Chondrocyte (in vitro differentiated cells): ENCODE measurements at regions not wholly inside any gene's neighbourhood (a gene's known extent, or its start where the extent isn't known, plus 50 kb on each side); places are given as distances from the start of the nearest gene placed in this dataset.
"Not testable (repeated sequence)": the region's sequence is repeated elsewhere in the genome, so short reads cannot be mapped to it uniquely, and the experiment has no call there.

Experiments
- DNase-seq: peaks from one replicate; pipeline ENCODE4 v3.0.0; 2021; ENCODE audit warnings: mixed read lengths, low spot score
- H3K27ac Mint-ChIP-seq: one replicate; pipeline ENCODE4 v1.8.0; 2021; ENCODE audit warnings: mild to moderate bottlenecking, moderate library complexity, mixed read lengths; ENCODE audit not compliant: unreplicated experiment
- H3K27me3 Mint-ChIP-seq: 2 replicates; pipeline ENCODE4 v1.8.0; 2021; ENCODE audit warnings: low read depth, mixed read lengths
- H3K36me3 Mint-ChIP-seq: 2 replicates; pipeline ENCODE4 v1.8.0; 2021; ENCODE audit warnings: low read depth, mixed read lengths
- H3K4me1 Mint-ChIP-seq: 2 replicates; pipeline ENCODE4 v1.8.0; 2021; ENCODE audit warnings: low read depth, mild to moderate bottlenecking, mixed read lengths
- H3K4me3 Mint-ChIP-seq: one replicate; pipeline ENCODE4 v1.8.0; 2021; ENCODE audit warnings: mild to moderate bottlenecking, moderate library complexity, mixed read lengths; ENCODE audit not compliant: unreplicated experiment
- H3K9me3 Mint-ChIP-seq: 2 replicates; pipeline ENCODE4 v1.8.0; 2021; ENCODE audit warnings: low read depth, mixed read lengths
- TF ChIP-seq, protein P1 (sequence below): fragments of 200-600 bp; sonication (generic); IDR thresholded peaks from 2 replicates; pipeline ENCODE4 v1.5.0; 2021; ENCODE audit warnings: antibody characterized with exemption, mild to moderate bottlenecking, moderate library complexity

DNA sequence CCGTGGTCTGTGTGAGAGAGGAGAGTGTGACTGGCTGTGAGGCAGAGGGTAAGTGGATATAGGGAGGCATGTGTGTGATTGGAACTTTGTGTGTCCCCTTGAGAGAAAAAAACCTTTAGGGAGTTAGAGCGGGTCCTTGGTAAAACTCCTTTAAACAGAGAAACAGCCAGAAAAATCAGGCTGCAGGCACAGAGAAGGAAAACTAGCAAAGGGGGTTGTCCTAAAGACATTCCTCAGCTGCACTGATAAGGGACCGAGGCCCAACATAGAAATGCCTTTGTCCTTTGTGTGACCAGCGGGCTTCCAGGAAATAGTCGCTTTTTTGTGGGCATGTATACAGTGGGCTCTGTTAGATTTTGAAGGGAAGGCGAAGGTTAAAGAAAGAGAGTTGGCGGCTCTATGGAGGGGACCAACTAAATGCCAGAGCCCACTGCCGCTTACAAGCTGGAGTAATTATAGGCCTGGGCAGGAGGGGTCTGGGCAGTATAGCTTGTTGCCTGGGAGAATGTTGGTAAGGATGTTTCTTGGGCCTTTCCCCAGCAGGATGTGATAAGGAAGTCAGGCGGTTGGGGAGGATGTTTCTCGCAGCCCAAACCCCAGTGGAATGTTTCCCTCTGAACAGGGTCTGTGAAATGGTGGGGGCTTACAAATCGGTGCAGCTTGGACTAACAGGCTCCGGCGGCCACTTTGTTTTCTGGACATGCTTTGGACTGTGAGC, 313.7 kb upstream of the ZNF337 start:
- not testable (repeated sequence) for H3K36me3 Mint-ChIP-seq, H3K4me1 Mint-ChIP-seq, H3K27me3 Mint-ChIP-seq, H3K9me3 Mint-ChIP-seq, DNase-seq
- Mint-ChIP-seq H3K4me3 (peak overlapping the region; percentile 85), H3K27ac (peak overlapping the region; percentile 97)

DNA sequence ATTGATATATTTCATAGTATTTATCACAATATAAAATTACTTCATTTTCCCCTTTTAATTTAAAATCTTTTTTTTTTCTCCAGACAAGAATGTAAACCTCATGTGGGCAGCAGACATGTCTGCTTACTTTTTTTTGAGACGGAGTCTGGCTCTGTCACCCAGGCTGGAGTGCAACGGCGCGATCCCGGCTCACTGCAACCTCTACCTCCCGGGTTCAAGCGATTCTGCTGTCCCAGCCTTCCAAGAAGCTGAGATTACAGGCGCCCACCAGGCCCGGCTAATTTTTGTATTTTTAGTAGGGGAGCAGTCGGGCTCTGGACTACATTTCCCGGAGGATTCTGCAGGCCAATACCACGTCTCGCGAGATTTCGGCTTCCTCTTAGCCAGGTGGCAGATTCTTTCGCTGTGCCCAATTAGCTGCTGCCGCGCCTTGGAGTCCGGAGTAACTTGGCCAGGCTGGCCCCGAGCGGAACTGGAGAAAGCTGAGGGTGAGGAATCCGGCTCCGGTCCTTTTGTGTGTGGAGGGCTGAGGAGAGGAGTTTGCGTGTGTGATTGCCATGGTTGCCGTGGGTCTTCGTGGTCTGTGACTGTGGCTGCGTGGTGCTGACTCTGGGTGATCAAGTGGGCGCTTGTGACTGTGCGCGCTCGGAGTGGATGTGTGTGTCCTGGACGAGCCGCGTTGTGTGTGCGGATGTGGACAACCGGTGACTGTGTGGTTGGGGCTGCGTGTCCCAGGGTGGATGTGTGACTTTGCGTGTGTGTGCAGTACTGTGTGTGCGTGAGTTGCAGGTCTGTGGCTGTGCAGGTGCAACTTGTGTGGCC, 313.0 kb upstream of the ZNF337 start:
- peak overlapping the region; percentile 85 for H3K4me3 Mint-ChIP-seq
- not testable (repeated sequence) for H3K4me1 Mint-ChIP-seq, H3K27me3 Mint-ChIP-seq, H3K9me3 Mint-ChIP-seq, H3K36me3 Mint-ChIP-seq
- DNase-seq: peak; percentile 86
- peak overlapping the region; percentile 97 for H3K27ac Mint-ChIP-seq

DNA sequence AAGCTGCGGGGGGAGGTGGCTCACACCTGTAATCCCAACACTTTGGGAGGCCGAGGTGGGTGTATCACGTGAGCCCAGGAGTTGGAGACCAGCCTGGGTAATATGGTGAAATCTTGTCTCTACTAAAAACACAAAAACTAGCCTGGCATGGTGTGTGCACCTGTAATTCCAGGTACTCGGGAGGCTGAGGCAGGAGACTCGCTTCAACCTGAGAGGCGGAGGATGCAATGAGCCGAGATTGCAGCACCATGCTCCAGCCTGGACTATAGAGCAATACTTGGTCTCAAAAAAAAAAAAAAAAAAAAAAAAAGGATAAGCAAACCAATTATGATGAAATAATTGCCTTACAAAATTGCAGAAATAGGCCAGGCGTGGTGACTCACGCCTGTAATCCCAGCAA, 311.4 kb upstream of the ZNF337 start:
- not testable (repeated sequence) for H3K9me3 Mint-ChIP-seq, H3K27ac Mint-ChIP-seq, H3K27me3 Mint-ChIP-seq, H3K4me1 Mint-ChIP-seq, H3K4me3 Mint-ChIP-seq, H3K36me3 Mint-ChIP-seq, DNase-seq

DNA sequence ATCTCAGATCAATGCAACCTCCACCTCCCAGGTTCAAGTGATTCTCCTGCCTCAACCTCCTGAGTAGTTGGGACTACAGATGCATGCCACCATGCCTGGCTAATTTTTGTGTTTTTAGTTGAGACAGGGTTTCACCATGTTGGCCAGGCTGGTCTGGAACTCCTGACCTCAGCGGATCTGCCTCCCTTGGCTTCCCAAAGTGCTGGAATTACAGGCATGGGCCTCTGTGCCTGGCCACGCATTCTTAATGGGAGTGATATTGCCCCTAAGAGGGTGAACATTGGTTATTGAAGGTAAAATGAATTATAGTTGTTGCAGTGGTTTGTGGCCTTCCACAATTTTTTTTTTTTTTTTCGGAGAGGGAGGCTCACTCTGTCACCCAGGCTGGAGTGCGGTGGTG, 309.5 kb upstream of the ZNF337 start:
- not testable (repeated sequence) for DNase-seq, H3K4me3 Mint-ChIP-seq, H3K4me1 Mint-ChIP-seq, H3K9me3 Mint-ChIP-seq, H3K27me3 Mint-ChIP-seq, H3K27ac Mint-ChIP-seq, H3K36me3 Mint-ChIP-seq

DNA sequence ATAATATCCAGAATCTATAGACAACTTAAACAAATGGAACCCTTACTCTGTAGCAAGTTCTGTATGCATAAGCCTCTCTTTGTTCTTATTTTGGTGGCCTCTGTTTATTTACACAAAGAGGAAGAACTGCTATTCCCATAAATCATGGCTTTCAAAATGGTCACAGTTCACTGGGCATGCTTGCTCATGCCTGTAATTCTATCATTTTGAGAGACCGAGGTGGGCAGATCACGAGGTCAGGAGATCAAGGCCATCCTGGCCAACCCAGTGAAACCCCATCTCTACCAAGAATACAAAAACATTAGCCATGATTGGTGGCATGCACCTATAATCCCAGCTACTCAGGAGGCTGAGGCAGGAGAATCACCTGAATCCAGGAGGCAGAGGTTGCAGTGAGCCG, 307.3 kb upstream of the ZNF337 start:
- not testable (repeated sequence) for H3K27me3 Mint-ChIP-seq, DNase-seq, H3K9me3 Mint-ChIP-seq, H3K4me3 Mint-ChIP-seq, H3K27ac Mint-ChIP-seq, H3K36me3 Mint-ChIP-seq, H3K4me1 Mint-ChIP-seq

DNA sequence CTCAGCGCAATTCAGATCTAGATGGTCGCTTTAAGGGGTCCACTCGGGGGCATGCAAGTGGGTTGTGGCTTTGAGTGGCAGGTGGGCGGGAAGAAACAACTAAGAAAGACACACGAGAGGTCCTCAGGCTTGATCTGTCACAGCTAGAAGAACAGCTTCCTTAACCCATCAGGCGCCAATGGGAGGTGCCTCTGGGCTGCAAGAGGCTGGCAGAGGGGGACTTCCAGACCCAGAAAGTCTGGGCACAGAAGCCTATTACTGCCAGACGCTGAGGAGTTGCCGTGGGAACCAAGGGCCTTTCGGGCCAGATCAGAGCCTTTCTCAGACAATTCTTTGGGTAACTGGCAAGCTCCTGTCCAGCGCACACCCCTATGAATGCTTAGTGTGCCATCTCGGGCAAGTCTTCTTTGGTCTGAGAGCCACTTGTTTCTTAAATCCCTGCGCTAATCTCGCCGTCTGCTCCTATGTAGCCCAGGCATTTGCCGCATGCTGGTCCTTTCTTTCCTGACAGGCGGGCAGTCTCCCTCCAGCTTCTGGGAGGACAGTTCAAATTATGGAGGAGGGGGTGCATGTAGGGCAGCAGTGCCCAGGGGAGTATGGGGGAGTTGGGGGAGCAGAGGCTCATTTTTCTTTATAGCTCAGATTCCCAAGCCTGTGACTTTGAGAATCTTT, 300.9 kb upstream of the ZNF337 start:
- DNase-seq, H3K4me3 Mint-ChIP-seq, H3K36me3 Mint-ChIP-seq, H3K4me1 Mint-ChIP-seq, H3K27ac Mint-ChIP-seq, H3K9me3 Mint-ChIP-seq: not testable (repeated sequence)
- peaks cover 19% of the 10 kb centered on the region for H3K27me3 Mint-ChIP-seq

DNA sequence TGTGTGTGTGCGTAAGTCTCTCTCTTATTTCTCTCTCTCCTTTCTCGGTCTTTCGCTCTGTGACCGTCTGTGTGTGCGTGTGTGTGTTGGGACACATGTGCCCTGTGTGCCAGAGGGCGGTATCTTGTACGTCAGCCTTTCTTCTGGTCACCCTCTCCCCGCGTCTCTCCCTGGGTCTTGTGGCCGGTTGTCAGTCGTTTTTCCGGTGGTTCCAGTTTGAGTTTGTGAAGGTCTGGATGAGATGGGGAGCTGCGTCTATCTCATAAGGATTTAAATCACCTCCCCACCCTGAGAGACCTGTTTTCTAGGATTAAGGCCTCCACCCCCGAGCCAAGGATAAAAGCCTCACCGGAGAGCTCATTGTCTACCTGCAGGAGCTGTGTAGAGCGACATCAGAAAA, 295.5 kb upstream of the ZNF337 start:
- Mint-ChIP-seq H3K27me3 (peaks cover 21% of the 10 kb centered on the region), H3K4me3 (no peak overlapping the region), H3K9me3 (no peaks in the 10 kb centered on the region), H3K27ac (no peak overlapping the region), H3K4me1 (no peaks in the 10 kb centered on the region), H3K36me3 (peaks cover 2% of the 10 kb centered on the region)
- DNase-seq: no peak
- TF ChIP-seq, protein P1, sequence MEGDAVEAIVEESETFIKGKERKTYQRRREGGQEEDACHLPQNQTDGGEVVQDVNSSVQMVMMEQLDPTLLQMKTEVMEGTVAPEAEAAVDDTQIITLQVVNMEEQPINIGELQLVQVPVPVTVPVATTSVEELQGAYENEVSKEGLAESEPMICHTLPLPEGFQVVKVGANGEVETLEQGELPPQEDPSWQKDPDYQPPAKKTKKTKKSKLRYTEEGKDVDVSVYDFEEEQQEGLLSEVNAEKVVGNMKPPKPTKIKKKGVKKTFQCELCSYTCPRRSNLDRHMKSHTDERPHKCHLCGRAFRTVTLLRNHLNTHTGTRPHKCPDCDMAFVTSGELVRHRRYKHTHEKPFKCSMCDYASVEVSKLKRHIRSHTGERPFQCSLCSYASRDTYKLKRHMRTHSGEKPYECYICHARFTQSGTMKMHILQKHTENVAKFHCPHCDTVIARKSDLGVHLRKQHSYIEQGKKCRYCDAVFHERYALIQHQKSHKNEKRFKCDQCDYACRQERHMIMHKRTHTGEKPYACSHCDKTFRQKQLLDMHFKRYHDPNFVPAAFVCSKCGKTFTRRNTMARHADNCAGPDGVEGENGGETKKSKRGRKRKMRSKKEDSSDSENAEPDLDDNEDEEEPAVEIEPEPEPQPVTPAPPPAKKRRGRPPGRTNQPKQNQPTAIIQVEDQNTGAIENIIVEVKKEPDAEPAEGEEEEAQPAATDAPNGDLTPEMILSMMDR: no peak

DNA sequence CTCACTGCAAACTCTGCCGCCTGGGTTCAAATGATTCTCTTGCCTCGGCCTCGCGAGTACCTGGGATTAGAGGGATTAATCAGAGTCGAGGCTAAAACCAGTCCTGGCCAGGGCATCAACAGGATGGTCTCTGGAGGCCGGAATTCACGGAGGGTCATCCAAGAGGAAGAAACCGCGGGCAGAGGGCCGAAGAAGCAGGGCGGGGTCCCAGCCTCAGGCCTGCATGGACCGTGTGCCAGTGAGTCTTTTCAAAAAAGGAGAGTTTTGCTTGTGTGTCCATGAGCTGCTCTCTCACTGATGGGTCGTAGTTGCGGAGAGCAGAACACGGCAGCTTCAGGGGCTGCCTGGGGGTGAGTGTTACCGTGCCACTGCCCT, 295.1 kb upstream of the ZNF337 start:
- Mint-ChIP-seq H3K4me1 (no peaks in the 10 kb centered on the region), H3K36me3 (peaks cover 2% of the 10 kb centered on the region), H3K27ac (no peak overlapping the region), H3K4me3 (no peak overlapping the region), H3K9me3 (no peaks in the 10 kb centered on the region), H3K27me3 (peaks cover 18% of the 10 kb centered on the region)
- TF ChIP-seq, protein P1: no peak
- DNase-seq: no peak
